T-cell (primary cell): ENCODE measurements at regions not wholly inside any gene's neighbourhood (a gene's known extent, or its start where the extent isn't known, plus 50 kb on each side); places are given as distances from the start of the nearest gene placed in this dataset.

Experiments
- ATAC-seq, 4 experiments: fragments of 200-7000 bp in 3 of 4; fragments of 150-1000 bp in 1 of 4; cut with Tn5 transposase; replicated peaks in 1 of 4; 1 replicate in 3 of 4; 2 replicates in 1 of 4; pipeline ENCODE4 v1.10.0; 2021; ENCODE audit warnings: moderate library complexity in 3 of 4, mild to moderate bottlenecking in 2 of 4, moderate number of reproducible peaks in 1 of 4
- CTCF ChIA-PET, 2 donors: fragments of 300-600 bp; sonication (Branson Sonifier 250); formaldehyde crosslinking; loops; one replicate each; lab custom pipeline; 2022; ENCODE audit warnings: antibody characterized with exemption in 2 of 2; lab: Charles Lee
- POLR2A ChIA-PET, 2 donors: fragments of 300-600 bp; sonication (Branson Sonifier 250); formaldehyde crosslinking; loops; one replicate each; lab custom pipeline; 2022; ENCODE audit warnings: antibody characterized with exemption in 2 of 2; lab: Charles Lee
- DNase-seq, 35 experiments: peaks; one replicate each; pipeline versions ENCODE4 v3.0.0 to v3.0.0-alpha.2; 2013 to 2023
- H3K27ac ChIP-seq: one replicate; pipeline ENCODE4 v1.5.1; 2013; ENCODE audit warnings: low read length
- H3K27me3 ChIP-seq, 2 experiments: replicated peaks in 1 of 2; 1 replicate in 1 of 2; 2 replicates in 1 of 2; pipeline versions ENCODE4 v1.6.1 to v1.7.0; 2013; ENCODE audit warnings: low read length in 1 of 2, mixed read lengths in 1 of 2; ENCODE audit not compliant: control insufficient read depth in 2 of 2, insufficient read depth in 2 of 2; ENCODE audit errors: extremely low read depth in 1 of 2
- H3K36me3 ChIP-seq, 2 donors: 1 replicate in 1 of 2; 2 replicates in 1 of 2; pipeline versions ENCODE4 v1.6.1 to v1.7.0; 2013; ENCODE audit warnings: low read length in 1 of 2; ENCODE audit not compliant: control insufficient read depth in 2 of 2, insufficient read depth in 1 of 2; ENCODE audit errors: extremely low read depth in 1 of 2
- H3K4me1 ChIP-seq, 2 experiments: 1 replicate in 1 of 2; 2 replicates in 1 of 2; pipeline versions ENCODE4 v1.6.1 to v1.7.0; 2013; ENCODE audit warnings: low read length in 2 of 2, mixed read lengths in 1 of 2; ENCODE audit not compliant: insufficient read depth in 2 of 2, control insufficient read depth in 1 of 2; ENCODE audit errors: extremely low read depth in 1 of 2
- H3K4me3 ChIP-seq, 2 donors: 1 replicate in 1 of 2; 2 replicates in 1 of 2; pipeline versions ENCODE4 v1.5.1 to v1.7.0; 2013; ENCODE audit warnings: mild to moderate bottlenecking in 2 of 2, low read length in 1 of 2, moderate library complexity in 1 of 2; ENCODE audit not compliant: control insufficient read depth in 1 of 2; ENCODE audit errors: extremely low read depth in 1 of 2
- H3K9me3 ChIP-seq: 2 replicates; pipeline ENCODE4 v1.7.0; 2013
- H3K27ac Mint-ChIP-seq, 2 donors: one replicate each; pipeline ENCODE4 v1.8.0; 2020 to 2021; ENCODE audit warnings: mild to moderate bottlenecking in 2 of 2, mixed read lengths in 2 of 2
- H3K27me3 Mint-ChIP-seq, 2 donors: one replicate each; pipeline ENCODE4 v1.8.0; 2021 to 2022; ENCODE audit warnings: mixed read lengths in 2 of 2
- H3K36me3 Mint-ChIP-seq: one replicate; pipeline ENCODE4 v1.8.0; 2021; ENCODE audit warnings: mixed read lengths
- H3K4me1 Mint-ChIP-seq, 3 donors: one replicate each; pipeline ENCODE4 v1.8.0; 2020 to 2022; ENCODE audit warnings: mixed read lengths in 3 of 3, mild to moderate bottlenecking in 1 of 3
- H3K4me3 Mint-ChIP-seq, 3 donors: one replicate each; pipeline ENCODE4 v1.8.0; 2020 to 2022; ENCODE audit warnings: mild to moderate bottlenecking in 3 of 3, mixed read lengths in 3 of 3, moderate library complexity in 3 of 3
- H3K9me3 Mint-ChIP-seq, 3 donors: one replicate each; pipeline ENCODE4 v1.8.0; 2020 to 2022; ENCODE audit warnings: mixed read lengths in 3 of 3
- WGBS: methylation state at CpG from one replicate; pipeline ENCODE4 v1.1.5; 2013; ENCODE audit warnings: missing lambda C conversion rate; ENCODE audit not compliant: insufficient coverage; 5-methylcytosine and 5-hydroxymethylcytosine counted together

GRCh38 chr4:126004941-126005340, 690.2 kb downstream of the FAT4 start:
- H3K27ac ChIP-seq: no peak overlapping the region
- H3K27ac Mint-ChIP-seq: no peak overlapping the region
- H3K27me3 ChIP-seq: no peaks in the 10 kb centered on the region
- no peaks in the 10 kb centered on the region for H3K27me3 Mint-ChIP-seq
- CTCF ChIA-PET: no interaction called here
- POLR2A ChIA-PET: no interaction called here
- peaks cover 4 to 20% (median 9%) of the 10 kb centered on the region in 3 donors for H3K9me3 Mint-ChIP-seq
- no peak overlapping the region for H3K4me3 Mint-ChIP-seq
- no peak for DNase-seq
- H3K9me3 ChIP-seq: no peaks in the 10 kb centered on the region
- no peaks in the 10 kb centered on the region for H3K36me3 ChIP-seq
- no peak overlapping the region for H3K4me3 ChIP-seq
- no peaks in the 10 kb centered on the region for H3K36me3 Mint-ChIP-seq
- no peaks in the 10 kb centered on the region for H3K4me1 Mint-ChIP-seq
- no peak for ATAC-seq
- no peaks in the 10 kb centered on the region for H3K4me1 ChIP-seq
- whole genome bisulfite sequencing: 33% methylated on average over 3 of the region's 4 CpGs

- Histone ChIP-seq H3K9me3 (no peaks in the 10 kb centered on the region), H3K4me1 (no peaks in the 10 kb centered on the region), H3K27me3 (no peaks in the 10 kb centered on the region), H3K27ac (no peak overlapping the region), H3K4me3 (no peak overlapping the region), H3K36me3 (no peaks in the 10 kb centered on the region)
- Mint-ChIP-seq H3K27me3 (no peaks in the 10 kb centered on the region), H3K9me3 (peaks cover 11 to 24% (median 13%) of the 10 kb centered on the region in 3 donors), H3K36me3 (no peaks in the 10 kb centered on the region), H3K4me3 (no peak overlapping the region), H3K27ac (no peak overlapping the region), H3K4me1 (no peaks in the 10 kb centered on the region)
- ChIA-PET CTCF (no interaction called here), POLR2A (interaction anchor here in 1 of 2 donors (0.6 kb wide), 1 partner anchor 365 kb away, joined by 3 read pairs; no protein-coding TSS in a partner anchor)
- ATAC-seq (no peak), DNase-seq (no peak)
- no CpG with 5 or more reads among the region's 3 CpGs for WGBS
These were observed 692.4 kb downstream of the FAT4 start for GRCh38 chr4:126007142-126007541.

GRCh38 chr4:126012691-126013290, 698.0 kb downstream of the FAT4 start:
- Mint-ChIP-seq H3K27me3 (no peaks in the 10 kb centered on the region), H3K4me3 (no peak overlapping the region), H3K4me1 (no peaks in the 10 kb centered on the region), H3K36me3 (no peaks in the 10 kb centered on the region), H3K27ac (no peak overlapping the region), H3K9me3 (peaks cover 15 to 24% (median 20%) of the 10 kb centered on the region in 3 donors)
- Histone ChIP-seq H3K27me3 (no peaks in the 10 kb centered on the region), H3K4me1 (no peaks in the 10 kb centered on the region), H3K36me3 (no peaks in the 10 kb centered on the region), H3K27ac (no peak overlapping the region), H3K9me3 (no peaks in the 10 kb centered on the region), H3K4me3 (no peak overlapping the region)
- ChIA-PET POLR2A (interaction anchor here in 1 of 2 donors (0.7 kb wide), 1 partner anchor 692 kb away, joined by 7 read pairs; no protein-coding TSS in a partner anchor), CTCF (no interaction called here)
- 91% methylated on average over 2 of the region's 3 CpGs for WGBS
- ATAC-seq (no peak), DNase-seq (no peak)

GRCh38 chr4:126018274-126018673, 703.5 kb downstream of the FAT4 start:
- no CpG with 5 or more reads among the region's 1 CpG for WGBS

DNA sequence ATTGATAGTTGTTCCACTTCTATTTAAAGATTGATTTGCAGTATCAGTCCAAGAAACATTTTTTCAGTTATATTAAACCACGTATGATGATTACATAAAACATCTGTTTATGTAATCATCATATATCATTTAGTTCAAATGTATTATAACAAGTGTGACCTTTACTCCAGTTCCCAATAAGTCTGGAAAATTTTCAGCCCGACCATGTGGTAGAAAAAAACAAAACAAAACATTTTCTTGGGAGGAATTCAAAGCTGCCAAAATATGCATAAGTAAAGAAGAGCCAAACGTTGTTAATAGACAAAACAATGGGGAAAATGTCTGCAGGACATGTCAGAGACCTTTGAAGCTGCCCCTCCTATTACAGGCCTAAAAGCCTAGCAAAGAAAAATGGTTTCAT, 709.1 kb downstream of the FAT4 start:
- no peak overlapping the region for H3K4me3 Mint-ChIP-seq

More at GRCh38 chr4:126018274-126018673, 703.5 kb downstream of the FAT4 start:
- no peak overlapping the region for H3K27ac ChIP-seq
- peaks cover 4 to 15% (median 8%) of the 10 kb centered on the region in 3 donors for H3K9me3 Mint-ChIP-seq
- H3K27ac Mint-ChIP-seq: no peak overlapping the region
- POLR2A ChIA-PET: no interaction called here
- CTCF ChIA-PET: no interaction called here
- no peaks in the 10 kb centered on the region for H3K27me3 ChIP-seq
- ATAC-seq (no peak), DNase-seq (no peak)
- H3K4me3 Mint-ChIP-seq: no peak overlapping the region
- no peaks in the 10 kb centered on the region for H3K4me1 Mint-ChIP-seq
- no peaks in the 10 kb centered on the region for H3K36me3 ChIP-seq
- no peak overlapping the region for H3K4me3 ChIP-seq
- H3K27me3 Mint-ChIP-seq: no peaks in the 10 kb centered on the region
- H3K4me1 ChIP-seq: no peaks in the 10 kb centered on the region
- no peaks in the 10 kb centered on the region for H3K9me3 ChIP-seq
- H3K36me3 Mint-ChIP-seq: no peaks in the 10 kb centered on the region

GRCh38 chr4:126027601-126028000, 712.8 kb downstream of the FAT4 start:
- no peak for ATAC-seq
- ChIA-PET CTCF (no interaction called here), POLR2A (no interaction called here)
- Histone ChIP-seq H3K4me1 (no peaks in the 10 kb centered on the region), H3K27me3 (no peaks in the 10 kb centered on the region), H3K27ac (no peak overlapping the region), H3K9me3 (no peaks in the 10 kb centered on the region), H3K36me3 (no peaks in the 10 kb centered on the region), H3K4me3 (no peak overlapping the region)
- no peak overlapping the region for H3K4me3 Mint-ChIP-seq
- H3K27me3 Mint-ChIP-seq: no peaks in the 10 kb centered on the region
- DNase-seq: no peak
- H3K36me3 Mint-ChIP-seq: no peaks in the 10 kb centered on the region
- no peak overlapping the region for H3K27ac Mint-ChIP-seq
- no CpG with 5 or more reads among the region's 2 CpGs for WGBS
- peaks cover 8 to 16% (median 10%) of the 10 kb centered on the region in 3 donors for H3K9me3 Mint-ChIP-seq
- no peaks in the 10 kb centered on the region for H3K4me1 Mint-ChIP-seq

More for the DNA sequence above, 709.1 kb downstream of the FAT4 start:
- H3K36me3 Mint-ChIP-seq: no peaks in the 10 kb centered on the region
- Histone ChIP-seq H3K9me3 (no peaks in the 10 kb centered on the region), H3K4me1 (no peaks in the 10 kb centered on the region), H3K4me3 (no peak overlapping the region), H3K27ac (no peak overlapping the region), H3K27me3 (no peaks in the 10 kb centered on the region), H3K36me3 (no peaks in the 10 kb centered on the region)
- no peak overlapping the region for H3K27ac Mint-ChIP-seq
- H3K27me3 Mint-ChIP-seq: no peaks in the 10 kb centered on the region
- ChIA-PET POLR2A (no interaction called here), CTCF (no interaction called here)
- ATAC-seq (no peak), DNase-seq (no peak)
- WGBS: 56% methylated on average over 1 of the region's 3 CpGs
- peaks cover 5 to 11% (median 11%) of the 10 kb centered on the region in 3 donors for H3K9me3 Mint-ChIP-seq
- no peaks in the 10 kb centered on the region for H3K4me1 Mint-ChIP-seq
